Calu3 (cell line): ENCODE measurements at regions not wholly inside any gene's neighbourhood (a gene's known extent, or its start where the extent isn't known, plus 50 kb on each side); places are given as distances from the start of the nearest gene placed in this dataset.

ENCODE experiments used
- BruUV-seq: library from RNA; stranded (reverse); fragments of 400-500 nt; replicated peaks from 2 replicates; lab custom pipeline; 2021; lab: Mats Ljungman, UMichigan
- CTCF ChIA-PET: fragments of 300-600 bp; sonication (Branson Sonifier 250); formaldehyde crosslinking; loops from one replicate; lab custom pipeline; 2022; ENCODE audit warnings: antibody characterized with exemption; lab: Charles Lee
- DNase-seq: peaks from one replicate; pipeline ENCODE4 v3.0.0; 2022
- H3K27ac Mint-ChIP-seq: one replicate; pipeline ENCODE4 v1.8.0; 2022; ENCODE audit warnings: mixed read lengths; ENCODE audit not compliant: unreplicated experiment
- H3K27me3 Mint-ChIP-seq: one replicate; pipeline ENCODE4 v1.8.0; 2022; ENCODE audit warnings: mixed read lengths; ENCODE audit not compliant: unreplicated experiment
- H3K36me3 Mint-ChIP-seq: one replicate; pipeline ENCODE4 v1.8.0; 2022; ENCODE audit warnings: mild to moderate bottlenecking, moderate library complexity, mixed read lengths; ENCODE audit not compliant: insufficient read depth, unreplicated experiment
- H3K4me1 Mint-ChIP-seq: one replicate; pipeline ENCODE4 v1.8.0; 2022; ENCODE audit warnings: mild to moderate bottlenecking, low read depth, mixed read lengths; ENCODE audit not compliant: unreplicated experiment
- H3K4me3 Mint-ChIP-seq: one replicate; pipeline ENCODE4 v1.8.0; 2022; ENCODE audit warnings: mild to moderate bottlenecking, low read depth, moderate library complexity, mixed read lengths; ENCODE audit not compliant: unreplicated experiment
- H3K9me3 Mint-ChIP-seq: one replicate; pipeline ENCODE4 v1.8.0; 2022; ENCODE audit warnings: low read depth, mixed read lengths; ENCODE audit not compliant: unreplicated experiment
- CTCF ChIP-seq: fragments of 200-600 bp; IDR thresholded peaks from one replicate; pipeline ENCODE4 v1.8.0; 2022; ENCODE audit warnings: antibody characterized with exemption; ENCODE audit not compliant: unreplicated experiment
- intact Hi-C: fragments of 100-400 bp; cut with micrococcal nuclease; formaldehyde crosslinking; loops from one replicate; pipeline ENCODE4 v1.10.0; 2022; ENCODE audit not compliant: unreplicated experiment

- CTCF ChIA-PET: interaction anchor here (0.6 kb wide), 1 partner anchor 61 kb away, joined by 3 read pairs; no protein-coding TSS in a partner anchor
- peaks cover 4% of the 10 kb centered on the region for H3K9me3 Mint-ChIP-seq
- no peak overlapping the region for H3K27ac Mint-ChIP-seq
- peaks cover 21% of the 10 kb centered on the region for H3K4me1 Mint-ChIP-seq
- H3K4me3 Mint-ChIP-seq: no peak overlapping the region
- peaks cover 6% of the 10 kb centered on the region for H3K36me3 Mint-ChIP-seq
- intact Hi-C loops: no loop called here
- no peak for TF ChIP-seq CTCF
- no peak for DNase-seq
- H3K27me3 Mint-ChIP-seq: no peaks in the 10 kb centered on the region
- no TSS peak for BruUV-seq
Observed at GRCh38 chr10:8187171-8187666, 132.7 kb downstream of the GATA3 start.

GRCh38 chr10:8189458-8189857 lies 135.0 kb downstream of the GATA3 start:
- no peak for TF ChIP-seq CTCF
- Mint-ChIP-seq H3K4me1 (peaks cover under 1% of the 10 kb centered on the region), H3K27ac (no peak overlapping the region), H3K4me3 (no peak overlapping the region), H3K36me3 (no peaks in the 10 kb centered on the region), H3K9me3 (peaks cover 4% of the 10 kb centered on the region), H3K27me3 (no peaks in the 10 kb centered on the region)
- no TSS peak for BruUV-seq
- CTCF ChIA-PET: no interaction called here
- no peak for DNase-seq
- intact Hi-C loops: no loop called here

DNA sequence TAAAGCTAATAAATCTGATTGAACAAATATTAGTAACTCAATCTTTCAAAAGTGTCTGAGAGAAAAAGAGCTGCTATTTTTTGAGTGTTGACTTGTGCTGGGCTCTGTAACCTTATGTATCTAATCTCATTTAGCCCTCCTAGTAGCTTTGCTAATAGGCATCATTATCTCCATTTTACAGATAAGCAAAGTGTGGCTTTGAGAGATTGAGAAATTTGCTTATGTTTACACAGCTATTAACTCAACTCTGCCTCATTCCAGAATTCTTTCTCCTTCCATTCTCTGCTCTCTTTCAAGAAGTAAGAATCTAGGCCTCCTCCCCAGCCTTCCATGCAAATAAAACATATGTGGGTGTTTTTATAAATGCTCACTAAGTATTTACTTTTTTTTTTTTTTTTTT lies 137.8 kb downstream of the GATA3 start:
- no peaks in the 10 kb centered on the region for H3K27me3 Mint-ChIP-seq
- DNase-seq: no peak
- TF ChIP-seq CTCF: no peak
- H3K27ac Mint-ChIP-seq: no peak overlapping the region
- intact Hi-C loops: no loop called here
- CTCF ChIA-PET: interaction anchor here (0.7 kb wide), 2 partner anchors 8 to 167 kb away, joined by 4 to 11 read pairs; no protein-coding TSS in a partner anchor
- H3K4me1 Mint-ChIP-seq: no peaks in the 10 kb centered on the region
- H3K9me3 Mint-ChIP-seq: peaks cover 4% of the 10 kb centered on the region
- H3K4me3 Mint-ChIP-seq: no peak overlapping the region
- H3K36me3 Mint-ChIP-seq: no peaks in the 10 kb centered on the region
- no TSS peak for BruUV-seq

- TF ChIP-seq CTCF: no peak
- no peaks in the 10 kb centered on the region for H3K36me3 Mint-ChIP-seq
- intact Hi-C loops: no loop called here
- no TSS peak for BruUV-seq
- no peak overlapping the region for H3K4me3 Mint-ChIP-seq
- no peaks in the 10 kb centered on the region for H3K4me1 Mint-ChIP-seq
- H3K9me3 Mint-ChIP-seq: peaks cover 4% of the 10 kb centered on the region
- no peaks in the 10 kb centered on the region for H3K27me3 Mint-ChIP-seq
- no peak overlapping the region for H3K27ac Mint-ChIP-seq
- CTCF ChIA-PET: interaction anchor here (0.5 to 0.6 kb wide), 2 partner anchors 18 to 1023 kb away, joined by 3 to 4 read pairs; no protein-coding TSS in a partner anchor
- no peak for DNase-seq
Observed at GRCh38 chr10:8193546-8193945, 139.1 kb downstream of the GATA3 start.
